ENCODE measurements at regions not wholly inside any gene's neighbourhood (a gene's known extent, or its start where the extent isn't known, plus 50 kb on each side); places are given as distances from the start of the nearest gene placed in this dataset.
"Not testable (repeated sequence)": the region's sequence is repeated elsewhere in the genome, so short reads cannot be mapped to it uniquely, and the experiment has no call there.

- H3K4me1 ChIP-seq (ENCODE audit: control insufficient read depth in 3 of 3, insufficient read depth in 3 of 3, low read length in 3 of 3): no peaks in the 10 kb centered on the region
- H3K4me3 ChIP-seq (ENCODE audit: low read length in 3 of 3): no peak overlapping the region
- H3K36me3 ChIP-seq (ENCODE audit: control insufficient read depth in 3 of 3, insufficient read depth in 3 of 3, low read length in 3 of 3): no peaks in the 10 kb centered on the region
- no peak overlapping the region for H3K27ac ChIP-seq (ENCODE audit: low read depth, low read length)
- H3K27me3 ChIP-seq (ENCODE audit: control insufficient read depth in 3 of 3, insufficient read depth in 3 of 3, low read length in 3 of 3): no peaks in the 10 kb centered on the region
- no peak overlapping the region for H3K9ac ChIP-seq (ENCODE audit: low read depth in 1 of 3, low read length in 3 of 3)
- no peaks in the 10 kb centered on the region for H3K9me3 ChIP-seq (ENCODE audit: control insufficient read depth in 3 of 3, low read length in 3 of 3)
Observed at GRCh38 chr12:75792687-75793086, 238.9 kb downstream of the PHLDA1 start.

DNA sequence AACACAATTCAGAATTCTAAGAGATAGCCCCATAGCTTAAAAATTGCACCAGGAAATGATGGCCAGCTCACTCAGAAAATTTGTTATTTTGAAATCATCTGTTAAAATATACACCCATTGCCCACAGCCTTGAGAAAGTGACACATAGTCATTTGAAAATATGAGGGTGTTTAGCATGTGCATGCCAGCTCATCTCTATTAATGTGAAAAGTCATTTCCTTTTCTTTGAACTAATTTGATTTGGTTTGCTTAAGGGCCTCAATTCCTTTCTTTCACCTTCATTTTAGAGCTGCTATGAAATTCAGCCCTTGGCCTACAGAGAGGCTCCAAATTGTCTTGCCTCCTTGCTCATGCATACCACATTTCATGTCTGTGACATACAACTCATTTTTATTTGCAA is 241.4 kb downstream of the PHLDA1 start:
- Histone ChIP-seq H3K27ac (ENCODE audit: low read depth, low read length) (no peak overlapping the region), H3K27me3 (ENCODE audit: control insufficient read depth in 3 of 3, insufficient read depth in 3 of 3, low read length in 3 of 3) (no peaks in the 10 kb centered on the region), H3K9ac (ENCODE audit: low read depth in 1 of 3, low read length in 3 of 3) (no peak overlapping the region), H3K36me3 (ENCODE audit: control insufficient read depth in 3 of 3, insufficient read depth in 3 of 3, low read length in 3 of 3) (no peaks in the 10 kb centered on the region), H3K9me3 (ENCODE audit: control insufficient read depth in 3 of 3, low read length in 3 of 3) (no peaks in the 10 kb centered on the region), H3K4me3 (ENCODE audit: low read length in 3 of 3) (no peak overlapping the region), H3K4me1 (ENCODE audit: control insufficient read depth in 3 of 3, insufficient read depth in 3 of 3, low read length in 3 of 3) (no peaks in the 10 kb centered on the region)

DNA sequence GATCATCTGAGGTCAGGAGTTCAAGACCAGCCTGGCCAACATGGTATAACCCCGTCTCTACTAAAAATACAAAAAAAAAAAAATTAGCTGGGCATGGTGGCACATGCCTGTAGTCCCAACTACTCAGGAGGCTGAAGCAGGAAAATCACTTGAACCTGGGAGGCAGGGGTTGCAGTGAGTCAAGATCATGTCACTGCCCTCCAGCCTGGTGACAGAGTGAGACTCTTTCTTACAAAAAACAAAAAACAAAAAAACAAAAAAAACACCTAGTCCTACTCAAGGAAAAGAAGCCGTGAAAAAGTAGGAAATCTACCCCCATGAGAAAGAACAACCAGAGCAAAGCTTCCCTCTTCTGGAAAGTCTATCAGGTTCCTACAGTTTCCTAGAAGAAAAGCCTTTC is 244.4 kb downstream of the PHLDA1 start:
- not testable (repeated sequence) for H3K36me3 ChIP-seq (ENCODE audit: control insufficient read depth in 3 of 3, insufficient read depth in 3 of 3, low read length in 3 of 3); H3K9me3 ChIP-seq (ENCODE audit: control insufficient read depth in 3 of 3, low read length in 3 of 3); H3K27ac ChIP-seq (ENCODE audit: low read depth, low read length); H3K4me3 ChIP-seq (ENCODE audit: low read length in 3 of 3); H3K27me3 ChIP-seq (ENCODE audit: control insufficient read depth in 3 of 3, insufficient read depth in 3 of 3, low read length in 3 of 3); H3K9ac ChIP-seq (ENCODE audit: low read depth in 1 of 3, low read length in 3 of 3)
- H3K4me1 ChIP-seq (ENCODE audit: control insufficient read depth in 3 of 3, insufficient read depth in 3 of 3, low read length in 3 of 3): peaks cover 15 to 16% (median 16%) of the 10 kb centered on the region in 3 donors

DNA sequence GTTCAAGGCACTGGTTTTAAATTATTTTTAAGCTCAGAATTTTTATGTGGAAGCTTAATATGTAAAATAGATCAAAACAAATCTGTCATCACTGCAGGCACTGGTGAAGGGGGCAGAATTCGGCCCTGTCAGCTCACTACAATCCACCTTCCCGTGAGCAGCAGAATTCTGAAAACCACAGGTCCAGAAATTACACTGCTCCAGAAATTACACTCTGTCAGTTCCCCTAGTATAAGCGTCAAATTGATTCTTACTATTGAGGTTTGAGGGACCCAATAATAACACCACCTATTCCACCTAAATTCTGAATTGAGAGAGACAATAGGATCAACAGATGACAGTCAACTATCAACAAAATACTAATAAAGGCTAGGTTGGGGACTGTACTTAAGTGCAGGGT is 245.5 kb downstream of the PHLDA1 start:
- peaks cover 15 to 24% (median 16%) of the 10 kb centered on the region in 3 donors for H3K4me1 ChIP-seq (ENCODE audit: control insufficient read depth in 3 of 3, insufficient read depth in 3 of 3, low read length in 3 of 3)
- H3K4me3 ChIP-seq (ENCODE audit: low read length in 3 of 3): no peak overlapping the region
- no peak overlapping the region for H3K27ac ChIP-seq (ENCODE audit: low read depth, low read length)
- no peaks in the 10 kb centered on the region for H3K9me3 ChIP-seq (ENCODE audit: control insufficient read depth in 3 of 3, low read length in 3 of 3)
- H3K9ac ChIP-seq (ENCODE audit: low read depth in 1 of 3, low read length in 3 of 3): no peak overlapping the region
- H3K27me3 ChIP-seq (ENCODE audit: control insufficient read depth in 3 of 3, insufficient read depth in 3 of 3, low read length in 3 of 3): no peaks in the 10 kb centered on the region
- H3K36me3 ChIP-seq (ENCODE audit: control insufficient read depth in 3 of 3, insufficient read depth in 3 of 3, low read length in 3 of 3): no peaks in the 10 kb centered on the region

DNA sequence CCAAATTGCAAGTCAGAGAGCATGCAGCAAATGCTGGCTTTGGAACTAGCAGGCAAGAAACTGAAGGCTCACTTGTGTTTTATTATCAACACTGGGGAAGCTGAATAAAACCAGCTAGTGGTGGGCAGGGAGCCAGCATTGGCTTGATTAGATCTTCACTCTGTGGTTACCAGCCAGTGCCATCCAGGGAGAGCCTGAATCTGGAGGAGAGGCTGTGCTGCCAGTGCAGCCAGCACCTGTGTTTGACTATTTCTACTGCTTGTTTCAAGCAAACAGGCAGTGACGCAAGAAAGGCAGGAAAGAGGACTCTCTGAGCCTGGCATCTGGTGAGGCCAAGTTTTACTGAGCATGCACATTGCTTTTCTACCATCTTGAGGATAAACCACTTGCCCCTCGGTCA is 247.0 kb downstream of the PHLDA1 start:
- Histone ChIP-seq H3K4me3 (ENCODE audit: low read length in 3 of 3) (no peak overlapping the region), H3K36me3 (ENCODE audit: control insufficient read depth in 3 of 3, insufficient read depth in 3 of 3, low read length in 3 of 3) (no peaks in the 10 kb centered on the region), H3K9me3 (ENCODE audit: control insufficient read depth in 3 of 3, low read length in 3 of 3) (no peaks in the 10 kb centered on the region), H3K4me1 (ENCODE audit: control insufficient read depth in 3 of 3, insufficient read depth in 3 of 3, low read length in 3 of 3) (peaks cover 15 to 26% (median 16%) of the 10 kb centered on the region in 3 donors), H3K9ac (ENCODE audit: low read depth in 1 of 3, low read length in 3 of 3) (no peak overlapping the region), H3K27me3 (ENCODE audit: control insufficient read depth in 3 of 3, insufficient read depth in 3 of 3, low read length in 3 of 3) (no peaks in the 10 kb centered on the region), H3K27ac (ENCODE audit: low read depth, low read length) (no peak overlapping the region)

DNA sequence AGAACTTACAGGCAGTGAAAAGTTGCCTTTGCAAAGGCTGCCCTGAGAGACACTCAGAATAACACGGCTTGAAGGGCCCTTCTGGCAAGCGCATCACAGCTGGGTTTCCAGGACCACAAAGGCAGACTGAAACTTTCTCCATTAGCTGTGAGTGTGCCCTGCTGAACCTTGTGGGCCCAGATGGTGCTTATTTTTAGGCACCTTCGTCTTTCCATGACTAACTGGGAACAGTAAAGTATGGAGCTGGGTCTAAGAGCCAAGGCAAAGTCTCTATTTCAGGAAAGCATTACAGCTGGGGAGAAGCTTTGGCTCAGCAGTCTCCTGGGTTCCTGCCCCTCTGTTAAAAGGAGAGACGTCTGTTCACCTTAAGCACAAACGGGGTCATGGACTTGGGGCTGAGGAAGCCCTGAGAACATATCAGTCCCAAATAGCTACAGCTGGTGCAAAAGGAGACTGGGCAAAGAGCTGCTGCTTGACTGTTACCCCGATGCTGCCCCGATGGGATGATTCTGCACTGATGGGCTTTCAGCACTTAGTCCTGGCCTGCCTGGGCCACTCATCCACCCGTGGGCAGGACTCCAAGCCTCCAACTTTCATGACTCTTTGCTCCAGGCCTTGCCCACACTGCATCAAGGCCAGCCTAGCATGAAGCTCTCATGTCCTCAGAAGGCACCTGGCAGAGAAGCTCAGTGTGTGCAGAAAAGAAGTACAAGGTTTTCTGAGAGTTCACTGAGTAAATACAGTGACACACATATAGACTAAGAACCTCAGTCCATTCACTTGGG is 248.3 kb downstream of the PHLDA1 start:
- Histone ChIP-seq H3K4me1 (ENCODE audit: control insufficient read depth in 3 of 3, insufficient read depth in 3 of 3, low read length in 3 of 3) (peaks cover 15 to 26% (median 16%) of the 10 kb centered on the region in 3 donors), H3K9me3 (ENCODE audit: control insufficient read depth in 3 of 3, low read length in 3 of 3) (no peaks in the 10 kb centered on the region), H3K27me3 (ENCODE audit: control insufficient read depth in 3 of 3, insufficient read depth in 3 of 3, low read length in 3 of 3) (no peaks in the 10 kb centered on the region), H3K4me3 (ENCODE audit: low read length in 3 of 3) (no peak overlapping the region), H3K9ac (ENCODE audit: low read depth in 1 of 3, low read length in 3 of 3) (no peak overlapping the region), H3K27ac (ENCODE audit: low read depth, low read length) (peak overlapping the region; percentile 55), H3K36me3 (ENCODE audit: control insufficient read depth in 3 of 3, insufficient read depth in 3 of 3, low read length in 3 of 3) (no peaks in the 10 kb centered on the region)

- no peak overlapping the region for H3K27ac ChIP-seq (ENCODE audit: low read depth, low read length)
- no peaks in the 10 kb centered on the region for H3K9me3 ChIP-seq (ENCODE audit: control insufficient read depth in 3 of 3, low read length in 3 of 3)
- peaks cover 15 to 26% (median 16%) of the 10 kb centered on the region in 3 donors for H3K4me1 ChIP-seq (ENCODE audit: control insufficient read depth in 3 of 3, insufficient read depth in 3 of 3, low read length in 3 of 3)
- no peaks in the 10 kb centered on the region for H3K27me3 ChIP-seq (ENCODE audit: control insufficient read depth in 3 of 3, insufficient read depth in 3 of 3, low read length in 3 of 3)
- no peak overlapping the region for H3K4me3 ChIP-seq (ENCODE audit: low read length in 3 of 3)
- H3K9ac ChIP-seq (ENCODE audit: low read depth in 1 of 3, low read length in 3 of 3): no peak overlapping the region
- H3K36me3 ChIP-seq (ENCODE audit: control insufficient read depth in 3 of 3, insufficient read depth in 3 of 3, low read length in 3 of 3): no peaks in the 10 kb centered on the region
Observed at GRCh38 chr12:75782069-75782581, 249.5 kb downstream of the PHLDA1 start.

DNA sequence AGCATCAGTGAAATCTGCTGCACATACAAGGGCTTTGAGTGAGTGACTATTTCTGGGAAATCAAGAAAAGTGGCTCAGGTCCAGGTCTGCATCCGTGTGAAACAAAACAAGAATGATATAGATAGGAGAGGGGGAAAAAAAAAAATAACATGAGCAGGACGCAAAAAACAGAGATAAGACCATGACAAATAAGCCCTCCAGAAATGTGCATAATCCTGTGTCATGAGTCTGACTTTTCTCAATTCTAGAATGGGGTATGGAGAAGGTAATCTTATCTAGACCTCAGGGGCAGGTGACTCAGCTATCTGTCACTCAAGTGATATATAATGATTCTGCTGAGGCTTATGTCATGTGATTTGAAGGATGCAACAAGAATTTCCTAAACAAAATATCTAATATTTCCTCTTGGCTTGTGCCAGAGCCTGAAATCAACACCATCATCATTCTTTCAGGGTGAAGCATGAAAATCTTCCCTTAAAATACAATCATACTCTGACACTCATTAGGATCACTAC is 250.0 kb downstream of the PHLDA1 start:
- H3K27ac ChIP-seq (ENCODE audit: low read depth, low read length): no peak overlapping the region

GRCh38 chr12:75779891-75780496 is 251.6 kb downstream of the PHLDA1 start:
- no peak overlapping the region for H3K9ac ChIP-seq (ENCODE audit: low read depth in 1 of 3, low read length in 3 of 3)
- H3K4me1 ChIP-seq (ENCODE audit: control insufficient read depth in 3 of 3, insufficient read depth in 3 of 3, low read length in 3 of 3): peaks cover 15 to 26% (median 16%) of the 10 kb centered on the region in 3 donors
- no peak overlapping the region for H3K27ac ChIP-seq (ENCODE audit: low read depth, low read length)
- H3K9me3 ChIP-seq (ENCODE audit: control insufficient read depth in 3 of 3, low read length in 3 of 3): no peaks in the 10 kb centered on the region
- H3K36me3 ChIP-seq (ENCODE audit: control insufficient read depth in 3 of 3, insufficient read depth in 3 of 3, low read length in 3 of 3): no peaks in the 10 kb centered on the region
- no peak overlapping the region for H3K4me3 ChIP-seq (ENCODE audit: low read length in 3 of 3)
- no peaks in the 10 kb centered on the region for H3K27me3 ChIP-seq (ENCODE audit: control insufficient read depth in 3 of 3, insufficient read depth in 3 of 3, low read length in 3 of 3)

More for the DNA sequence above, 250.0 kb downstream of the PHLDA1 start:
- Histone ChIP-seq H3K4me1 (ENCODE audit: control insufficient read depth in 3 of 3, insufficient read depth in 3 of 3, low read length in 3 of 3) (peaks cover 15 to 26% (median 16%) of the 10 kb centered on the region in 3 donors), H3K4me3 (ENCODE audit: low read length in 3 of 3) (no peak overlapping the region), H3K36me3 (ENCODE audit: control insufficient read depth in 3 of 3, insufficient read depth in 3 of 3, low read length in 3 of 3) (no peaks in the 10 kb centered on the region), H3K9ac (ENCODE audit: low read depth in 1 of 3, low read length in 3 of 3) (no peak overlapping the region), H3K27me3 (ENCODE audit: control insufficient read depth in 3 of 3, insufficient read depth in 3 of 3, low read length in 3 of 3) (no peaks in the 10 kb centered on the region), H3K9me3 (ENCODE audit: control insufficient read depth in 3 of 3, low read length in 3 of 3) (no peaks in the 10 kb centered on the region)
